GM19328 (cell line): ENCODE measurements at regions not wholly inside any gene's neighbourhood (a gene's known extent, or its start where the extent isn't known, plus 50 kb on each side); places are given as distances from the start of the nearest gene placed in this dataset.
"Not testable (repeated sequence)": the region's sequence is repeated elsewhere in the genome, so short reads cannot be mapped to it uniquely, and the experiment has no call there.

ENCODE experiments used
- ATAC-seq: cut with Tn5 transposase; IDR thresholded peaks from one replicate; pipeline ENCODE4 v1.9.1; 2021; ENCODE audit warnings: mild to moderate bottlenecking, moderate library complexity; ENCODE audit not compliant: unreplicated experiment

GRCh38 chr14:106790189-106791036 lies 1264.0 kb downstream of the TMEM121 start:
- ATAC-seq, result no peak

GRCh38 chr14:106792543-106792942 lies 1266.2 kb downstream of the TMEM121 start:
- ATAC-seq, result no peak

GRCh38 chr14:106798166-106798565 lies 1271.8 kb downstream of the TMEM121 start:
- not testable (repeated sequence) for ATAC-seq

GRCh38 chr14:106802413-106803364 lies 1276.3 kb downstream of the TMEM121 start:
- no peak for ATAC-seq

- ATAC-seq, result no peak
These were observed 1277.0 kb downstream of the TMEM121 start for GRCh38 chr14:106803379-106803778.

- ATAC-seq, result no peak
These were observed 1281.1 kb downstream of the TMEM121 start for GRCh38 chr14:106807493-106807892.

GRCh38 chr14:106808458-106808857 lies 1282.1 kb downstream of the TMEM121 start:
- ATAC-seq, result no peak

GRCh38 chr14:106808907-106809306 lies 1282.5 kb downstream of the TMEM121 start:
- no peak for ATAC-seq

- ATAC-seq, result no peak
These were observed 1283.2 kb downstream of the TMEM121 start for GRCh38 chr14:106809615-106810014.

- ATAC-seq, result not testable (repeated sequence)
These were observed 1283.8 kb downstream of the TMEM121 start for GRCh38 chr14:106810168-106810567.

- no peak for ATAC-seq
These were observed 1284.8 kb downstream of the TMEM121 start for GRCh38 chr14:106811162-106811561.

GRCh38 chr14:106812788-106813476 lies 1286.5 kb downstream of the TMEM121 start:
- ATAC-seq, result no peak

- no peak for ATAC-seq
These were observed 1287.1 kb downstream of the TMEM121 start for GRCh38 chr14:106813477-106813823.

GRCh38 chr14:106820119-106820518 lies 1293.7 kb downstream of the TMEM121 start:
- ATAC-seq, result no peak

- no peak for ATAC-seq
These were observed 1294.7 kb downstream of the TMEM121 start for GRCh38 chr14:106821119-106821518.

GRCh38 chr14:106822905-106823304 lies 1296.5 kb downstream of the TMEM121 start:
- ATAC-seq, result no peak

GRCh38 chr14:106823552-106823951 lies 1297.2 kb downstream of the TMEM121 start:
- ATAC-seq, result no peak

- ATAC-seq, result no peak
These were observed 1300.5 kb downstream of the TMEM121 start for GRCh38 chr14:106826833-106827369.

GRCh38 chr14:106831322-106831720 lies 1304.9 kb downstream of the TMEM121 start:
- peak; percentile 64 for ATAC-seq

- no peak for ATAC-seq
These were observed 1311.5 kb downstream of the TMEM121 start for GRCh38 chr14:106837870-106838269.
